HG02885 (cell line): ENCODE measurements at regions not wholly inside any gene's neighbourhood (a gene's known extent, or its start where the extent isn't known, plus 50 kb on each side); places are given as distances from the start of the nearest gene placed in this dataset.

Source experiments
- ATAC-seq: cut with Tn5 transposase; IDR thresholded peaks from one replicate; pipeline ENCODE4 v1.9.1; 2021; ENCODE audit warnings: mild to moderate bottlenecking; ENCODE audit not compliant: unreplicated experiment, poor library complexity

GRCh38 chr1:95951371-95952102, 717.5 kb downstream of the RWDD3 start:
- no peak for ATAC-seq

DNA sequence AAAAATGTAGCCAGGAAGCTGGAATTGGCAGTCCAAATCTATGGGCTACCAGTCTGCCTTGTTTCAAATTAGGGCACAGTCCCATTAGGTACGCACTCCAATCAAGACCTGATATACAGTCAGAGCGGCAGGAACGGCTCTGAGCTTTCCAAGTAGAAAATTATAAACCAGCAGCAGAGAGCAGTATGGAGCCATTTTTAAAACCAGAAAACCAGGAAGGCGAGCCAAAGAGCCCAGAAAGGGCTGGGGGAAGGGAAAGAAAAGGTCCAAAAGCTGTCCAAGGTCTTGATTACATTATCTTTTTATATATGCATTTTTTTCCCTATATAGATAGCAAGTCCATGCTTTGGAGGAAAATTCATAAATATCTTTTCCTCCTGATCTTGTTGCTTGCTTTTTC, 719.0 kb downstream of the RWDD3 start:
- no peak for ATAC-seq

- no peak for ATAC-seq
These were observed 720.6 kb downstream of the RWDD3 start for GRCh38 chr1:95954585-95954984.

DNA sequence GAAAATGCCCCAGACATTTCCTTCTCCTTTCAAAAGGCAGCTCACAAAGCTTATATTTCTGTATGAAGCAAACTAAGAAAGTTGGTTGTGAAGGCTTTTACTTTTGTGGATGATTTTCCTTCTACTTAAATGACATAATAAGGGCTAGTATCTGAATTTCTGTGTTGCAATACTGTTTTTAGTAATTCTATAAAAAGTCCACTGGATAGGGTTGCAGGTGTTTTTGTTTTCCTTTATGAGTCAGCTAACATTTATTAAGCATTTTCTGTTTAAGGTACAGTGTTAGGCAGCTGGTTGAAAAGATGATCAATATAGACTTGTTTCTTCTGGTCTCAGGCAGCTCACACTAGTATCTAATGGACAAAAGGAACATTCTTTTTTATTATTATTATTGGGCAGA, 722.2 kb downstream of the RWDD3 start:
- no peak for ATAC-seq

- ATAC-seq = no peak
These were observed 723.7 kb downstream of the RWDD3 start for GRCh38 chr1:95957748-95958147.

DNA sequence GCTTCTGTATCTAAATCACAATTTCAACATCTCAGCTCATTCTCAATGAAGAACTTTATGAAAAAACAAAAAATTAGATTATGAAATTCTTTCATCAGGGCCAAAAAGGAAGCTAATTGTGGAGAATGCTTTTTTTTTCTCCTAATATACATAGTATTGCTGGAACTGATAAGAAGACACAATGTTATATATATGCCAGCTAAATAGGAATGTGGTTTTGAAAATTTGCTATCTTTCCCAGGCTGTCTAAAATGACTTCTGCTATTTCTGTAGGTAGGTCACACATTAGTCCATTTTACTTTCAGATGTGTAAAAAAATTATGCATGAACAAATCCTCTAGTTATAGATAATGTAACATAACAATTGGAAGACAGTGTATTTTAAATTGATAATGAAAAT, 732.9 kb downstream of the RWDD3 start:
- ATAC-seq = no peak

DNA sequence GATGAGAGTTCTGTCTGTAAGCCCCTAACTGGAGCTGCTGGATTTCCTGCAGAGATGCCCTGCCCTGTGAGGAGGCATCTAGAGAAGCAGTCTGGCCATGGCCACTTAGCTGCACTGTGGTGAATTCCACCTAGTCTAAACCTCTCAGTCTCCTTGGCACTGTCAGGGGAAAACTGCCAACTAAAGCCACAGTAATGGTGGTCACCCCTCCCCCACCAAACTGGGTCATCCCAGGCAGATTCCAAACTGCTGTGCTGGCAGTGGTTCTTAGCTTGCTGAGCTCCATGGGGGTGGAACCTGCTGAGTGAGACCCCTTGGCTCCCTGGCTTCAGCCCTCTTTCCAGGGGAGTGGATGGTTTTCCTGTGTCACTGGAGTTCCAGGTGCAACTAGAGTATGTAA, 740.6 kb downstream of the RWDD3 start:
- no peak for ATAC-seq

GRCh38 chr1:95982711-95983110, 738.9 kb upstream of the PTBP2 start:
- ATAC-seq = no peak

GRCh38 chr1:95983831-95984230, 737.8 kb upstream of the PTBP2 start:
- ATAC-seq = no peak

- no peak for ATAC-seq
These were observed 736.7 kb upstream of the PTBP2 start for GRCh38 chr1:95984798-95985374.

DNA sequence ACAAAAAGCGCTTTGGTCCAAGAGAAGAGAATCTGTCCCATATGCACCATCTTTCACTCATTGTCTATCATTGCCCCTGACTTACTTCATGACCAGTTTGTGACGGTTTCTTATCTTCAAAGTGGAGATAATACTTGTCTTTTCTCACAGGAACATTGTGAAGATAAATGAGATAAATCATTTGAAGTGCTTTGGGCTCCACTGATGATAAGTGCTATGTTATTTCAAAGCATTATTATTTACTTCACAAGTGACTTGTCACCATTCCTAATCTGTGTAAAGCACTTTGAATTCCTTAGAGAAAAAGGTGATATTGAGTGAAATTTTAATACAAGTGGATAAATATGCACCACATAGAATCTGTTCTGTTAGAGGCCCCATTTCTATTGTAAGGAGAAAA, 731.6 kb upstream of the PTBP2 start:
- ATAC-seq = no peak

- no peak for ATAC-seq
These were observed 729.6 kb upstream of the PTBP2 start for GRCh38 chr1:95991787-95992520.

- no peak for ATAC-seq
These were observed 726.9 kb upstream of the PTBP2 start for GRCh38 chr1:95994643-95995042.

DNA sequence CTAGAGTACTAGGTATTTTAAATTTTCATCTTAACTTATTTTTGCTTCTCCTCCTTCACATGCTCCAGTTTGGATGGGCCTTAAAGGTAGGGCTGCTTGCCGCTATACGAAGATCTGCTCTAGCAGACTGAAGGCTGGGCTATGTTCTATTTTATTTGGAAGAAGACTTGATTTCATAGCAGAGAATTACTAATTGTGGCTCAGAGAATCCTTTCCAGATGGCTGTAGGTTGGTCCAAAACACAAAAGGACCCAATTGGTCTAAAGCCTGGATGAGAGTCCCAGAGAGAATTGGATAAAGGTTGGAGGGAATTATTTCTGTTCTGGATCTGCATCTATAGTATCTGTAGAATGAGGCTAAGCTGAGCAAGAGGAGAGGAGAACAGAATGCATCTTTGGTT, 719.4 kb upstream of the PTBP2 start:
- no peak for ATAC-seq

DNA sequence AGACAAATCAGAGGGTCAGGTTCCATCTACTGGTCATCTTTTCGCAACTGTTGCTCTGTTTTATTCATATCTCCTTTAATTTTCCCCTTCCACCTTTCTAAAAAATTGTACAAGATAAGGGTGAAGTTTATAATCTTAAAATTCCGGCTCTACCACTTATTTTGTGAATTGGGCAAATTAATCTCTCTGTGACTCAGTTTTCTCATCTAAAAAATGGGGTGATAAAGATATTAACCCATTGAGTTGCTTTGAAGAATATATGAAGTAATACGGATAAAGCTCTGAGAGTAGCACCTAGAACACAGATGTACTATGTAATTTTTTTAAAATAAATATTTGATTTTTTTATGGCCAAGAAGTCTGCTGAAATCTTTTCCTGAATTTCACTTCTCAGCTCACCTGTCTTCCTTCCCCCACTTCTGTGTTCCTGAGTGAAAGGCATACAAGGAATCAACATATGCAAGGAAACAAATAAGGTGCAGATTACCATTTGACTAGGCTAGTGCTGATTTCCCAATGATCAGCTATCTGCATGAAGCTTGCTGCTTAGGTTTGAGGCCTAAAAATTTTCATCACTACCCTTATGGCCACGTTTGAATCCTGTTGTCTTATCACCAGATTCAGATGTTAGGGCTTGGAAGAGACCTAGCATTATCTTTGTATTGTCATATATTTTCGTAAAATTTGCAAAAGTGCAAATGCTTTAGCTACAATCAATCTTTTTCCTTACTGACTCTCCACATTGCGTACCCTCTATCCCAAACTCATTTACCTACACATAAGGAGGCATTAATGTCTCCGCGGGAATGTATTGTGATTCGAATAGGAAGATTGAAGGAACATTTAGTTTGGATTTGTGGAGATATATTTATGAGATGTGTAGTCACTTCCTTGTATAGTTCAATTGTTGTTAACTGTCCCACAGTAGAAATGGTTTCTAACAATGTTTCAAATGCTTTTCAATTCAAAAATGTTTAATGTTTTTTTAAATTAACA, 718.3 kb upstream of the PTBP2 start:
- no peak for ATAC-seq

- no peak for ATAC-seq
These were observed 711.7 kb upstream of the PTBP2 start for GRCh38 chr1:96009831-96010434.

DNA sequence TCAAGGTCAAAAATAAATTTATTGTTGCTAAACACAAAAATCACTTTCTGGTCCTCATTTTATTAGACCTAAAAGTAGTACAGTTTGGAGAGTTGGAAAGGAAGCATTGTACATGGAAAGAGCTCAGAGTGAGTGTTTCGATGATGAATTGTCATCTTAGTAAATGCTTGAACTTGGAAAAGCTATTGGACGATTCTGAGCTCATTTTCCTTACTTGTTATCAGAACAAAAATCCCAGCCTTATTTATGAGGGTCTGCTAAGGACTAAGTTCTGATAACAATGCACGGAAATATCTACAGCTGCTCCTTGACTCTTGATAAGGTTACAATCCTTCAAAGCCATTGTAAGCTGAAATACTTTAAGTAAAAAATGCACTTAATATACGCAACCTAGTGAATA, 710.0 kb upstream of the PTBP2 start:
- ATAC-seq = no peak

GRCh38 chr1:96016219-96016618, 705.4 kb upstream of the PTBP2 start:
- ATAC-seq = no peak

- ATAC-seq = no peak
These were observed 701.2 kb upstream of the PTBP2 start for GRCh38 chr1:96020378-96020777.

GRCh38 chr1:96025062-96025461, 696.5 kb upstream of the PTBP2 start:
- no peak for ATAC-seq
